Effector memory CD8-positive, alpha-beta T cell (primary cell): ENCODE measurements at regions not wholly inside any gene's neighbourhood (a gene's known extent, or its start where the extent isn't known, plus 50 kb on each side); places are given as distances from the start of the nearest gene placed in this dataset.
"Not testable (repeated sequence)": the region's sequence is repeated elsewhere in the genome, so short reads cannot be mapped to it uniquely, and the experiment has no call there.

Experiments used
- ATAC-seq: fragments of 150-1000 bp; cut with Tn5 transposase; replicated peaks from 2 replicates; pipeline ENCODE4 v1.10.0; 2021; ENCODE audit warnings: mild to moderate bottlenecking, moderate library complexity
- DNase-seq, 3 experiments: peaks; one replicate each; pipeline ENCODE4 v3.0.0; 2021
- H3K27ac Mint-ChIP-seq, 2 donors: one replicate each; pipeline ENCODE4 v1.8.0; 2022; ENCODE audit warnings: mild to moderate bottlenecking in 2 of 2, mixed read lengths in 2 of 2, moderate library complexity in 2 of 2
- H3K27me3 Mint-ChIP-seq, 2 donors: one replicate each; pipeline ENCODE4 v1.8.0; 2022; ENCODE audit warnings: mixed read lengths in 2 of 2
- H3K36me3 Mint-ChIP-seq: one replicate; pipeline ENCODE4 v1.8.0; 2022; ENCODE audit warnings: mild to moderate bottlenecking, moderate library complexity, mixed read lengths; ENCODE audit not compliant: insufficient read depth
- H3K4me1 Mint-ChIP-seq, 2 donors: one replicate each; pipeline ENCODE4 v1.8.0; 2022; ENCODE audit warnings: low read depth in 2 of 2, mixed read lengths in 2 of 2
- H3K4me3 Mint-ChIP-seq, 2 donors: one replicate each; pipeline ENCODE4 v1.8.0; 2022; ENCODE audit warnings: mild to moderate bottlenecking in 2 of 2, mixed read lengths in 2 of 2, moderate library complexity in 2 of 2
- H3K9me3 Mint-ChIP-seq, 2 donors: one replicate each; pipeline ENCODE4 v1.8.0; 2022; ENCODE audit warnings: mixed read lengths in 2 of 2

- Mint-ChIP-seq H3K27me3 (peaks cover 62 to 88% of the 10 kb centered on the region in 2 donors), H3K4me3 (no peak overlapping the region), H3K27ac (no peak overlapping the region)
Observed at GRCh38 chr1:217136895-217137205, 413.6 kb upstream of the ESRRG start.

GRCh38 chr1:217135987-217136894, 413.0 kb upstream of the ESRRG start:
- H3K4me3 Mint-ChIP-seq: no peak overlapping the region
- ATAC-seq (no peak), DNase-seq (no peak)
- no peaks in the 10 kb centered on the region for H3K36me3 Mint-ChIP-seq
- H3K9me3 Mint-ChIP-seq: peaks cover 6 to 8% of the 10 kb centered on the region in 2 donors
- peaks cover 61 to 84% of the 10 kb centered on the region in 2 donors for H3K27me3 Mint-ChIP-seq
- H3K27ac Mint-ChIP-seq: no peak overlapping the region
- no peaks in the 10 kb centered on the region for H3K4me1 Mint-ChIP-seq

More at GRCh38 chr1:217136895-217137205, 413.6 kb upstream of the ESRRG start:
- Mint-ChIP-seq H3K36me3 (no peaks in the 10 kb centered on the region), H3K9me3 (peaks cover 8 to 10% of the 10 kb centered on the region in 2 donors), H3K4me1 (no peaks in the 10 kb centered on the region)
- ATAC-seq (no peak), DNase-seq (no peak)

- Mint-ChIP-seq H3K4me1 (no peaks in the 10 kb centered on the region), H3K27me3 (peaks cover 55 to 77% of the 10 kb centered on the region in 2 donors), H3K27ac (no peak overlapping the region), H3K4me3 (no peak overlapping the region), H3K9me3 (peaks cover 0 to 6% of the 10 kb centered on the region in 2 donors), H3K36me3 (no peaks in the 10 kb centered on the region)
- ATAC-seq (no peak), DNase-seq (no peak)
Observed at GRCh38 chr1:217135569-217135915, 412.3 kb upstream of the ESRRG start.

GRCh38 chr1:217134857-217135568, 411.8 kb upstream of the ESRRG start:
- ATAC-seq: no peak
- H3K9me3 Mint-ChIP-seq: peaks cover 0 to 6% of the 10 kb centered on the region in 2 donors
- no peaks in the 10 kb centered on the region for H3K4me1 Mint-ChIP-seq
- DNase-seq: no peak
- H3K4me3 Mint-ChIP-seq: no peak overlapping the region
- H3K36me3 Mint-ChIP-seq: no peaks in the 10 kb centered on the region
- H3K27ac Mint-ChIP-seq: no peak overlapping the region
- H3K27me3 Mint-ChIP-seq: peaks cover 55 to 72% of the 10 kb centered on the region in 2 donors

GRCh38 chr1:217133958-217134856, 411.0 kb upstream of the ESRRG start:
- DNase-seq (no peak), ATAC-seq (no peak)
- no peaks in the 10 kb centered on the region for H3K36me3 Mint-ChIP-seq
- H3K27me3 Mint-ChIP-seq: peaks cover 52 to 65% of the 10 kb centered on the region in 2 donors
- peaks cover 0 to 6% of the 10 kb centered on the region in 2 donors for H3K9me3 Mint-ChIP-seq
- no peak overlapping the region for H3K4me3 Mint-ChIP-seq
- no peaks in the 10 kb centered on the region for H3K4me1 Mint-ChIP-seq
- no peak overlapping the region for H3K27ac Mint-ChIP-seq

GRCh38 chr1:217133092-217133491, 409.9 kb upstream of the ESRRG start:
- no peak overlapping the region for H3K27ac Mint-ChIP-seq
- no peak for ATAC-seq
- H3K4me1 Mint-ChIP-seq: no peaks in the 10 kb centered on the region
- no peaks in the 10 kb centered on the region for H3K36me3 Mint-ChIP-seq
- H3K4me3 Mint-ChIP-seq: no peak overlapping the region
- peaks cover 0 to 6% of the 10 kb centered on the region in 2 donors for H3K9me3 Mint-ChIP-seq
- no peak for DNase-seq
- H3K27me3 Mint-ChIP-seq: peaks cover 41 to 54% of the 10 kb centered on the region in 2 donors

- ATAC-seq, H3K4me3 Mint-ChIP-seq, H3K27me3 Mint-ChIP-seq, H3K27ac Mint-ChIP-seq, H3K4me1 Mint-ChIP-seq, DNase-seq, H3K36me3 Mint-ChIP-seq: not testable (repeated sequence)
- peaks cover 10 to 14% of the 10 kb centered on the region in 2 donors for H3K9me3 Mint-ChIP-seq
Observed at GRCh38 chr1:217123340-217123739, 400.1 kb upstream of the ESRRG start.

- DNase-seq (no peak), ATAC-seq (no peak)
- H3K4me3 Mint-ChIP-seq: no peak overlapping the region
- H3K27ac Mint-ChIP-seq: no peak overlapping the region
- no peaks in the 10 kb centered on the region for H3K36me3 Mint-ChIP-seq
- no peaks in the 10 kb centered on the region for H3K27me3 Mint-ChIP-seq
- H3K4me1 Mint-ChIP-seq: no peaks in the 10 kb centered on the region
- peaks cover 15 to 16% of the 10 kb centered on the region in 2 donors for H3K9me3 Mint-ChIP-seq
Observed at GRCh38 chr1:217117973-217118465, 394.8 kb upstream of the ESRRG start.

- no peak overlapping the region for H3K27ac Mint-ChIP-seq
- peaks cover 8 to 10% of the 10 kb centered on the region in 2 donors for H3K9me3 Mint-ChIP-seq
- ATAC-seq: no peak
- no peaks in the 10 kb centered on the region for H3K27me3 Mint-ChIP-seq
- H3K36me3 Mint-ChIP-seq: no peaks in the 10 kb centered on the region
- DNase-seq: no peak
- H3K4me3 Mint-ChIP-seq: no peak overlapping the region
- no peaks in the 10 kb centered on the region for H3K4me1 Mint-ChIP-seq
Observed at GRCh38 chr1:217115404-217116380, 392.5 kb upstream of the ESRRG start.

GRCh38 chr1:217109928-217110327, 386.7 kb upstream of the ESRRG start:
- H3K27ac Mint-ChIP-seq: no peak overlapping the region
- H3K4me1 Mint-ChIP-seq: no peaks in the 10 kb centered on the region
- no peaks in the 10 kb centered on the region for H3K27me3 Mint-ChIP-seq
- H3K4me3 Mint-ChIP-seq: no peak overlapping the region
- H3K36me3 Mint-ChIP-seq: no peaks in the 10 kb centered on the region
- H3K9me3 Mint-ChIP-seq: peaks cover 6 to 7% of the 10 kb centered on the region in 2 donors
- ATAC-seq: no peak
- DNase-seq: no peak

- peaks cover 12 to 14% of the 10 kb centered on the region in 2 donors for H3K9me3 Mint-ChIP-seq
- no peak for DNase-seq
- H3K27me3 Mint-ChIP-seq: no peaks in the 10 kb centered on the region
- H3K27ac Mint-ChIP-seq: no peak overlapping the region
- H3K4me1 Mint-ChIP-seq: no peaks in the 10 kb centered on the region
- ATAC-seq: no peak
- no peaks in the 10 kb centered on the region for H3K36me3 Mint-ChIP-seq
- H3K4me3 Mint-ChIP-seq: no peak overlapping the region
Observed at GRCh38 chr1:217106231-217106901, 383.1 kb upstream of the ESRRG start.

GRCh38 chr1:217105437-217105836, 382.2 kb upstream of the ESRRG start:
- no peak overlapping the region for H3K27ac Mint-ChIP-seq
- no peaks in the 10 kb centered on the region for H3K36me3 Mint-ChIP-seq
- H3K4me1 Mint-ChIP-seq: no peaks in the 10 kb centered on the region
- peaks cover 13 to 14% of the 10 kb centered on the region in 2 donors for H3K9me3 Mint-ChIP-seq
- H3K4me3 Mint-ChIP-seq: no peak overlapping the region
- no peaks in the 10 kb centered on the region for H3K27me3 Mint-ChIP-seq
- no peak for DNase-seq
- no peak for ATAC-seq
